Mucosa of gallbladder (tissue), 1 donor: ENCODE measurements at regions not wholly inside any gene's neighbourhood (a gene's known extent, or its start where the extent isn't known, plus 50 kb on each side); places are given as distances from the start of the nearest gene placed in this dataset.

Experiments
- DNase-seq: peaks from one replicate; pipeline ENCODE4 v3.0.0-alpha.2; 2020; ENCODE audit warnings: low spot score
- donor health status: DM: no; HTN: no; CAD: no.

DNA sequence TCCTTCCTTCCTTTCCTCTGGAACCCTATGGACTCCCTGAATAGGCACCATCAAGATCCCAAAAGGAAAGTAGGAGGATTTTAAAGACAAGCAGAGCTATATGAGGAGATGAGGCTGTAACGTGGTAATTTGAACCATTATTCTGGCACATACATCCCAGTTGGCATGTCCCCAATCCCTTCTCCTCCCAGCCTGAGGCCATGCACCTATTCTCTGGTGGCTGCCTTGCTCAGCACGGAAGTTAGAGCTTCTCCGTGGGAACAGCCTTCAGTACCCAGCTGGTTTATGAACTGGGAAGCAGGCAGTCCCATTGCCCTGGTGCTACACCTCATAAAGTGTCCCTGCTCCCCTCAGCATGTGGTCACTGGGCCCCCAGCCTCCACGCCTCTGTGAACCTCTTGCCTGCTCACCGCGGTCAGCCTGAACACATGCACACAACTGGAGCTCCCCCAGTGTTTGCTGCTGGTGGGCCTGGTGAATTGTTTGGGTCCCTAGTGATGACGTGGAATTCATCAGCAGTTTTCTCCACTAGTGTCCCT is 139.9 kb upstream of the PLET1 start:
- no peak for DNase-seq

DNA sequence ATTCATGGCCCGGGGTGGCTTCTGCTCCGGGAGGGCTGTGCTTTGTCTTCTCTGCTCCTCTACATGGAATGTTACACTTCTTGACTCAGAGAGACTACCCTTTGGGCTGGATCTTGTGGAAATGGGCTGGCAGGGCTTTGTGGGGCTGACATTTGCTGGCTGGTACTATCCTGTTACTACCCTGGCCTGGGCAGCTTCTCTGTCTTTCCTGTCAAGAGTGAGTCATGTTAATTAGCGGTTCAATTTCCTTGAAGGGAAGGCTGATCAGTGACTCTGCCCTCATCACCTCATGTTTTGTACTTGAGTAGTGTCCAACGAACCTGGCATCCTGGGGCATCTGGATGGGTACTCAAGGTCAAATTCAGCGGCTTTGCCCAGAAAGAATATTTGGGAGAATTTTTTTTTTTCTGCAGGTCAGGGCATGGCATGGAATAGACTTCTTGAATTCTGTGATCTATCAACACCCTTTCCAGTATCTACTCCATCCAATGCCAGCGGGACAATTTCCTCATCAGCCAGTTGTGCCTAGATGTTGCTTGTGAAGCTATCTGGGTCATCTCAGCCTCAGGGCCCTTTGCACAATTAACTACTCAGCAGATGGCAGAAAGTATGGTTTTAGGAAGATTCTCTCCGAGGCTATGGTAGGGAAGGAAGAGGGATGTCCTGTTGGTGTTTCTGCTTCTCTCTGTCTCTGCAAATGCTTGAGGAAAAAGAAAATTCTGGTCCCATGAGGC is 140.5 kb upstream of the PLET1 start:
- no peak for DNase-seq

GRCh38 chr11:112403432-112403831 is 142.8 kb upstream of the PLET1 start:
- no peak for DNase-seq

DNA sequence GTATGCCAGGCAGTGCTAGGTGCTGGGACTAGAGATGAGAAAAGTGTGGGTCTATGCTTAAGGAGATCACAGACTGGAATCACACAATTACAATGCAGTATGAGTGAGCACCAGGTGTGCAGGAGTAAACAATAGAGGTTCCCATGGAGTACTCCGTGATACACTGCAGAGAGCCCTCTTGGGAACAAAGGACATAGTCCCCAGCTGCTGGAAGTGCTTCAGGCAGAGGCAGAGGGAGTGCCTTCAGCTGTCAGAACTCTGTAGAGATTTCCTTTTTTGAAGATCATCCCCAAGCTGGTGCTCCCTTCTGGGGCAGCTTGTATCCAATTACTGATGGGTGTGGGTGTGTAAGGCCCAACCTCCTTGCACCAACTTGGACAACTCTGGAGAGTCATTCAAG is 143.5 kb upstream of the PLET1 start:
- DNase-seq = no peak

GRCh38 chr11:112408517-112408916 is 147.9 kb upstream of the PLET1 start:
- DNase-seq = no peak

DNA sequence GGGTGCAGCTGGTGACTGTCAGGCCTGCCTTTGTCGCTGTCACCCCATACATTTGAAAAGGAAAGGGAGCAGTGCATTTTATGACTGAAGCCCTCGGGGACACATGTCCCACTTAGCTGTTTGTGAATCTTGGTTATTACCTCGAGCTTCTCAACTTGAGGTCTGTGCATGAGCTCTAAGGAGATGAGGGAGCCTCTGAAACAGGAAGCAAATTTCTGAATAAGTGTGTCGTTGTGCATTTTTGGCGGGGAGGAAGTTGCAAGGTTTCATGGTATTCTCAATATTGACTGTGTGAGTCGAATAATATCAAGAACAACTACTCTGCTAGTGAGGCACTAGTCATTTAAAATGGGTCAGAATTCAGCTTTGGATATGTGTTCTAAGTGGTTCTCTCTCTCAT is 149.7 kb upstream of the PLET1 start:
- no peak for DNase-seq

GRCh38 chr11:112412383-112412782 is 151.7 kb upstream of the PLET1 start:
- DNase-seq = no peak

DNA sequence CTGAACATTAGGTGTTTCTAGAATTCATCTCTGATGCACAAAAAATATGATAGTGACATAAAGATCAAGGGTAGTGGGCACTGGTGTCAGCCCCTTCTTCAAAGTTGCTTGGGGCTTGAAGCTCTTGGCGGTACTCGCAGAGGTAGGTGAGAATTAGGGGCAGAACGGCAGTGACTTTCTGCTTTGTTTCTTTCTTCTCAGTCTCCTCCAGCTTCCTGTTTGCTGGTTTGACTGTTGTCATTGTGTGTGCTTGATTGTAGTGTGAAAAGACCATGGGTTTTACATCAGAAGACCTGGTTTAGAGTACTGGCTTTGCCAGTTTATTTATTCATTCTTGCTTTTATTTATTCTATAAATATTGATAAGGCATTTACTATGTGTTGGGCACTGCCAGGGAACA is 156.7 kb upstream of the PLET1 start:
- no peak for DNase-seq

- no peak for DNase-seq
Observed at GRCh38 chr11:112418438-112418837, 157.8 kb upstream of the PLET1 start.

DNA sequence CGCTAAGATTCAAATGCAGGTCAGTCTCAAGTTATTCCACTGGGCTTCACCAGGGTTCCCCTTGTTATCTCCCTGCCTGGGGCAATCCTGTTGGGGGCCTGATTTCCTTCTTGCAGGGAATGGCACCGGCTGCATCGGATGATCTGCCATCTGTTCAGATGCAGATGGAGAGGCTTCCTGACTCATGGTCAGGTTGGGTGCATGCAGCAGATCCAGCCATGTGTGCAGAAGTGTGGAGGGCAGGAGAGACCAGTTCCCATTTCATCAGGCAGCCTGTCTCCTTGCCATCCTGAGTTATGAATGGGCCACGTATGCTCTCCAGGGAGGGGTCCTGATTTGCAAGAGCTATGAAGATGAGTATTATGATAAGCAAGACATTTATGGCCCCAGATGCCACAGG is 161.2 kb upstream of the PLET1 start:
- DNase-seq = no peak

DNA sequence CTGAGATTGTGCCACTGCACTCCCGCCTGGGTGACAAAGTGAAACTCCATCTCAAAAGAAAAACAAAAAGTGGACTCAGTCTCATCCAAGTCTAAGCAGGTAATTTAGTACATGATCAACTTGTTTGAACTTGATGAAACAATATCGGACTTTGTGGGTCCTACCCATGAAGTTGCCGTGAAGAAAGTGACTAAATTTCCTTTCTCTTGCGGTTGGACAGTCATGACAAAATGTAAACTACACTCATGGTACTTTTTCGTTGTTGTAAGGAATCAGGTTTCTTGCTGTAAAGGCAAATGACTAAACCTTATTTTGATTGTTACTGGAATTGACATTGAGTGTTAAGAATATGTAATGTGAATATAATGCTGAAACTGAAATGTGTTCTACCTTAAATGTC is 164.5 kb upstream of the PLET1 start:
- no peak for DNase-seq

DNA sequence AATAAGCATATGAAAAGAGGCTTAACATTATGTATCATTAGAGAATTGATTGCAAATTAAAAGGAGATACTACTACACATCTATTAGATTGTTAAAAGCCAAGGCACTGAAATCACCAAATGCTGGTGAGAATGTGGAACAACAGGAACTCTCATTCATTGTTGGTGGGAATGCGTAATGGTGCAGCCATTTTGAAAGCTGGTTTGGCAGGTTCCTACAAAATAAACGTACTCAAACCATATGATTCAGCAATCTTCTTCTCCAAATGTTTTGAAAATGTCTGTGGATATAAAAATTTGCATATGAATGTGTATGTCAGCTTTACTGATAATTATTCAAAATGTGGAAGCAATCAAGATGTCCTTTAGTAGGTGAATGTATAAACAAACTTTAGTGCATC is 176.4 kb upstream of the PLET1 start:
- DNase-seq = no peak

GRCh38 chr11:112439614-112440013 is 179.0 kb upstream of the PLET1 start:
- DNase-seq = no peak

- no peak for DNase-seq
Observed at GRCh38 chr11:112440518-112440917, 179.9 kb upstream of the PLET1 start.

DNA sequence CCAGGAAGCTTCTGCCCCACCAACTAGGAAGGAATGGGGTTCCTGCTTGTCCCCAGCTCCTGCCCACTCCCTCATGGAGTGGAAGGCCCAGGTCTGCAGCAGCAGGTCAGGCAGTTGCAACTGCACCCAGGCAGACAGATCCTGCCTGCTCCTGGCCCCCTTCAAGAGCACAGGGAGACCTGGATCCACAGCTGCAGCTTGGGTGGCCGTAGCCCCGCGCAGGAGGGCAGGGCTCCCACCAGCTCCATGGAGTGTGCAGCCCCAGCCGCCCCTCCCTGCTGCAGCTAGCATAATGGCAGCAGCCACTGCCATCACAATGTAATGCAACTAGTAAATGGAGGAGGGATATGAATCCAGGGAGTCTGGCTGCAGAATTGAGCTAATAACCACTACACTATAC is 187.5 kb upstream of the PLET1 start:
- no peak for DNase-seq

- DNase-seq = no peak
Observed at GRCh38 chr11:112448806-112449205, 188.1 kb upstream of the PLET1 start.

- no peak for DNase-seq
Observed at GRCh38 chr11:112451250-112451649, 190.6 kb upstream of the PLET1 start.

- DNase-seq = no peak
Observed at GRCh38 chr11:112453601-112454577, 193.2 kb upstream of the PLET1 start.

- no peak for DNase-seq
Observed at GRCh38 chr11:112454841-112455240, 194.2 kb upstream of the PLET1 start.

GRCh38 chr11:112455791-112456190 is 195.1 kb upstream of the PLET1 start:
- no peak for DNase-seq

DNA sequence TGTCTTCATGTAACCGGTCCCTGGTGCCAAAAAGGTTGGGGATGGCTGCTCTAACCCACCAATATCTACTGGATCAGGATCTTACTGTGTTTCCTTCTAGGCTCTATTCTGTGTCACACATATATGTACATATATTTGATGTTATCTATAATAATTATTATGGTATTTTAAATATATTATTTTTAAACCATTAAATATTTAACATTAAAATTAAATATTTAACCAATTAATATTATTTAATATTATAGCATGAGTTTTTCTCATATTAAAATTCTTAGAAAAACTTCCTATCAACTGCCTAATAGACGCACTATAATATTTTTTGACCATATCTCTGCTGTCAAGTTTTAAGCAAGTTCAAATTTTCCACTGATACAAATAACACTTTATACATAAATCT is 196.9 kb upstream of the PLET1 start:
- DNase-seq = no peak

- DNase-seq = no peak
Observed at GRCh38 chr11:112459001-112459400, 198.3 kb upstream of the PLET1 start.

GRCh38 chr11:112460141-112460540 is 199.5 kb upstream of the PLET1 start:
- DNase-seq = no peak
